ENCODE measurements at regions not wholly inside any gene's neighbourhood (a gene's known extent, or its start where the extent isn't known, plus 50 kb on each side); places are given as distances from the start of the nearest gene placed in this dataset.

DNA sequence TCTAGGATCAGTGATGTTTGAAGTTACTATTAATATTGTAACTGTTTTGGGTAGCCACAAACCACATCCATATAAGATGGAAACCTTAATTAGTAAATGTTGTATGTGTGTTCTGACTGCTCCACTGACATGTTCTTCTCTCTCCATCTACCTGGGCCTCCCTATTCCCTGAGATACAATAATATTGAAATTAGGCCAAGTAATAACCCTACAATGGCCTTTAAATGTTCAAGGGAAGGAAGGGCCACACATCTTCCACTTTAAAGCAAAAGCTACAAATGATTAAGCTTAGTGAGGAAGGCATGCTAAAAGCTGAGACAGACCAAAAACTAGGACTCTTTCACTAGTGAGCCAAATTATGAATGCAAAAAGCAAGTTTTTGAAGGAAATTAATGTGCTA lies 176.4 kb upstream of the ANK3 start:
- TF ChIP-seq, protein P1, sequence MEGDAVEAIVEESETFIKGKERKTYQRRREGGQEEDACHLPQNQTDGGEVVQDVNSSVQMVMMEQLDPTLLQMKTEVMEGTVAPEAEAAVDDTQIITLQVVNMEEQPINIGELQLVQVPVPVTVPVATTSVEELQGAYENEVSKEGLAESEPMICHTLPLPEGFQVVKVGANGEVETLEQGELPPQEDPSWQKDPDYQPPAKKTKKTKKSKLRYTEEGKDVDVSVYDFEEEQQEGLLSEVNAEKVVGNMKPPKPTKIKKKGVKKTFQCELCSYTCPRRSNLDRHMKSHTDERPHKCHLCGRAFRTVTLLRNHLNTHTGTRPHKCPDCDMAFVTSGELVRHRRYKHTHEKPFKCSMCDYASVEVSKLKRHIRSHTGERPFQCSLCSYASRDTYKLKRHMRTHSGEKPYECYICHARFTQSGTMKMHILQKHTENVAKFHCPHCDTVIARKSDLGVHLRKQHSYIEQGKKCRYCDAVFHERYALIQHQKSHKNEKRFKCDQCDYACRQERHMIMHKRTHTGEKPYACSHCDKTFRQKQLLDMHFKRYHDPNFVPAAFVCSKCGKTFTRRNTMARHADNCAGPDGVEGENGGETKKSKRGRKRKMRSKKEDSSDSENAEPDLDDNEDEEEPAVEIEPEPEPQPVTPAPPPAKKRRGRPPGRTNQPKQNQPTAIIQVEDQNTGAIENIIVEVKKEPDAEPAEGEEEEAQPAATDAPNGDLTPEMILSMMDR (IDR thresholded peaks at IDR 0.05; ENCODE audit: low read depth, low read length) = no peak
- no peak for TF ChIP-seq EZH2phosphoT487 (IDR thresholded peaks at IDR 0.05; ENCODE audit: low read depth)
